SK-N-SH treated with all-trans-retinoic acid at 6 μM for 48 hours (cell line): ENCODE measurements at regions not wholly inside any gene's neighbourhood (a gene's known extent, or its start where the extent isn't known, plus 50 kb on each side); places are given as distances from the start of the nearest gene placed in this dataset.

ENCODE experiments used
- ZNF8 ChIP-seq: fragments of 450-650 bp; formaldehyde crosslinking; IDR thresholded peaks from 2 replicates; pipeline ENCODE4 v1.5.0; 2020; ENCODE audit warnings: mild to moderate bottlenecking, moderate library complexity
- TF ChIP-seq, protein P1 (sequence below): fragments of 250-450 bp; sonication (Bioruptor Pico); IDR thresholded peaks from 2 replicates; pipeline ENCODE4 v1.5.1; 2020; ENCODE audit warnings: low read depth, mild to moderate bottlenecking, moderate library complexity

- TF ChIP-seq ZNF8 = no peak
- TF ChIP-seq, protein P1, sequence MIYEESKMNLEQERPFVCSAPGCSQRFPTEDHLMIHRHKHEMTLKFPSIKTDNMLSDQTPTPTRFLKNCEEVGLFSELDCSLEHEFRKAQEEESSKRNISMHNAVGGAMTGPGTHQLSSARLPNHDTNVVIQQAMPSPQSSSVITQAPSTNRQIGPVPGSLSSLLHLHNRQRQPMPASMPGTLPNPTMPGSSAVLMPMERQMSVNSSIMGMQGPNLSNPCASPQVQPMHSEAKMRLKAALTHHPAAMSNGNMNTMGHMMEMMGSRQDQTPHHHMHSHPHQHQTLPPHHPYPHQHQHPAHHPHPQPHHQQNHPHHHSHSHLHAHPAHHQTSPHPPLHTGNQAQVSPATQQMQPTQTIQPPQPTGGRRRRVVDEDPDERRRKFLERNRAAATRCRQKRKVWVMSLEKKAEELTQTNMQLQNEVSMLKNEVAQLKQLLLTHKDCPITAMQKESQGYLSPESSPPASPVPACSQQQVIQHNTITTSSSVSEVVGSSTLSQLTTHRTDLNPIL (CRISPR knock-in tag) = no peak
These were observed 330.5 kb upstream of the LRIG3 start for GRCh38 chr12:59250766-59251165.
